ENCODE measurements at regions not wholly inside any gene's neighbourhood (a gene's known extent, or its start where the extent isn't known, plus 50 kb on each side); places are given as distances from the start of the nearest gene placed in this dataset.
"Not testable (repeated sequence)": the region's sequence is repeated elsewhere in the genome, so short reads cannot be mapped to it uniquely, and the experiment has no call there.

DNA sequence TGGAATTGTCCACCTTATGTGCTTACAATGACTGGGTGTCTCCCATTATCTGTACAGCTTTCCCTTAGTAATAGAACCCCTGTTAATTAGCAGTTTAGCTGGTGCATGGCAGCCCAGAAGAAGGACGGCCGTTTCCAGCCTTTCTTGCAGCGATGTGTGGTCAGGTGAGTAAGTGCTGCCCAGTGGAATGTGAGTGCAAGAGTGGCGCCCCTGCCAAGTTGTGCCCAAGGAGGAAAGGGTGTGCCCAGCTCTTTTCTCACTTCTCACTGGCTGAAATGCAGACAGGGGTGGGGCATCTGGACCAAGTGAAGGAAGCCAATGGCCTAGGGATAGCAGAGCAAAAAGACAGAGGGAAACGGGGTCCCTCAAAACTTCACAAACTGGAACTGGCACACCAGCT is 296.8 kb downstream of the PREX1 start:
- no peak for DNase-seq (ENCODE audit: low spot score)

DNA sequence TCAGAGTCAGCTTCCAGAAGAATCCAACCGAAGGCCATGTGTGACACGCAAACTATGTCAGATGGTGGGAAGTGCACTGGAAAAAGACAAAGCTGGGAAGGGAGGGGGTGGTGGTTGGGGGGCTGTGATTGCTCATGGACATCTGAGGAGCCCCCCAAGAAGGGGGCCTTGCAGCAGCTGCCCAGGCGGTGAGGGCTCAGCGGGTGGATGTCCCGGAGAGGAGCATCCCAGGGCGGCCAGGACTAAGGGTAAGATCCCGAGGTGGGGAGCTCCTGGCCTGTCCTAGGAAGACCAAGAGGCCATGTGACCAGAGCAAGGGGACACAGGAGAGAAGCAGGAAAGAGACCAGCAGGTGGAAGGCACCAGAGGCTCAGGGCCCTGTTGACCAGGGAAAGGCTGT is 299.5 kb downstream of the PREX1 start:
- no peak for DNase-seq (ENCODE audit: low spot score)

DNA sequence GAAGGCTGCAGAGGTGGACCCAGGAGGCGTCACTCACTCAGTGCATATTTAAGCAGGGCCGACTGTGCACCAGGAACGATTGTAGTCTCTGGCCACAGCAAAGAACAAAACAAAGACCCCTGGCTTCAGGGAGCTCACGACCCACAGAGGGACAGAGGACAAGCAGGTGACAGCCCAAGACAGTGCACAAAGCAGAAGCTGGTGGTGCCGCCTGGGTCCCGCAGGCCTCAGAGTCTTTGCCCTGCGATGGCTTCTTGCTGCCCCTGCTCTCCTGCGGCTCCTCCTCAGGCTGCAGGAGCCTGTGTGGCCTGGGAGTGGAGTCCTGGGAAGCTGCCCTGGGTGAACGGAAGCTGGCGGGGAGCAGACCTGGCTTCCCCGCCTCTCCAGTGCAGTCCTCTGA is 300.0 kb downstream of the PREX1 start:
- no peak for DNase-seq (ENCODE audit: low spot score)

DNA sequence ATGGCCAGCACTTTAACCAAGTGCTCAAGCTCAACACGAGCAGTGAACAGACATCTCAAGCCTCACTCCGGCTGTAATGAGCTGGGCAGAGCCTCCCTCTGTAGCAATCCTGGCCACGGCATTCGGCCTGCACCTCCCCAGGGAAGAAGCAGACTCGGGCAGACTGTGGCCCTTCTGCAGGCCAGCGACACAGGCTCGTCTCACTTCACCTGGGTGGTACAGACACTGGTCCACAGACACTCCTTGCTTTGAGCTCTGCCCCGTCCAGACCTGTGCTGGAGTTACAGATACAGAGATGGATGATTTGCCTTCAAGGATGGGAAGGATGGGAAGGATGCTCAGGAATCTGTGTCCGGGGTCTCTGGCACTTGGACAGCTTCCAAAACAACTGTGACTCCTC is 300.9 kb downstream of the PREX1 start:
- no peak for DNase-seq (ENCODE audit: low spot score)

GRCh38 chr20:48525400-48525799 is 302.4 kb downstream of the PREX1 start:
- DNase-seq (ENCODE audit: low spot score): no peak

- no peak for DNase-seq (ENCODE audit: low spot score)
Observed at GRCh38 chr20:48524582-48524981, 303.2 kb downstream of the PREX1 start.

GRCh38 chr20:48523191-48523995 is 304.4 kb downstream of the PREX1 start:
- DNase-seq (ENCODE audit: low spot score): peak; percentile 27

DNA sequence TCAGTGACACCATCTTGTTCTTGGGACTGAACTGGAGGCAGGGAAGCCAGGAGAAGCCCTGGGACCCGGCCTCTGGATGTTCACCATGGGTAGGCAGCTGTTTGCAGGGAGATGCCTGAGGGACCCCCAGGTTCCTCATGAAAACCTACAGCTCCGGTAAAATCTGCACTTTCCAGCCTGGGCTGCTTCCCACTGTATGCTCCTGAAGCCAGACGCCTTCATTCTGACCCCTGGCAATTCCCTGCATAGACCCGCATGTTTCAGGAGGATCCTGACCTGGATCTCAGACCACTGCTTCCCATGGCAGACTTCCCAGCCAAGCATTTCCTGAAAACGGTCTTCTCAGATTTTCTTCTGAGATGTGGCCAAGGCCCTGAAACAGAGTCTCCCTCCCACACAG is 306.7 kb downstream of the PREX1 start:
- DNase-seq (ENCODE audit: low spot score): no peak

DNA sequence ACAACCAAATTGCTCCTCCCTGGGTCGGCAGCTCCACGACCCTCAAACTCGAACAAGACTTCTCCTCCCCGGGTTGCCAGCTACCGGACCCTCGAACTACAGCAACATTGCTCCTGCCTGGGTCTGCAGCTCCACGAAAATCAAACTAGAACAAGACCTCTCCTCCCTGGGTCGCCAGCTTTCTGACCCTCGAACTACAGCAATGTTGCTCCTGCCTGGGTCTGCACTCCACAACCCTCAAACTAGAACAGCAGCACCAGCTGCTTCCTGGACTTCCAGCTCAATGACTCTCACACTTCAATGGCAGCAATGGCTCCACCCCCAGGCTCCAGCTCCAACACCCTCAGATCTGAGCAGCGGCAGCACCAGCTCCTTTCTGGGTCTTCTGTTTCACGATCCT is 311.6 kb downstream of the PREX1 start:
- DNase-seq (ENCODE audit: low spot score): not testable (repeated sequence)

GRCh38 chr20:48514577-48514976 is 313.2 kb downstream of the PREX1 start:
- DNase-seq (ENCODE audit: low spot score): not testable (repeated sequence)

- DNase-seq (ENCODE audit: low spot score): not testable (repeated sequence)
Observed at GRCh38 chr20:48512539-48512938, 315.3 kb downstream of the PREX1 start.

DNA sequence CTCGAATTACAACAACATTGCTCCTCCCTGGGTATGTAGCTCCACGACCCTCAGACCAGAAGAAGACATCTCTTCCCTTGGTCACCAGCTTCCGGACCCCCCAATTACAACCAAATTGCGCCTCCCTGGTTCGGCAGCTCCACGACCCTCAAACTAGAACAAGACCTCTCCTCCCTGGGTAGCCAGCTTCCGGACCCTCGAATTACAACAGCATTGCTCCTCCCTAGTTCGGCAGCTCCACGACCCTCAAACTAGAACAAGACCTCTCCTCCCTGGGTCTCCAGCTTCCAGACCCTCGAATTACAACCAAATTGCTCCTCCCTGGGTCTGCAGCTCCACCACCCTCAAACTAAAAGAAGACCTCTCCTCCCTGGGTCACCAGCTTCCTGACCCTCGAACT is 322.7 kb downstream of the PREX1 start:
- not testable (repeated sequence) for DNase-seq (ENCODE audit: low spot score)

- no peak for DNase-seq (ENCODE audit: low spot score)
Observed at GRCh38 chr20:48503166-48503815, 324.5 kb downstream of the PREX1 start.

DNA sequence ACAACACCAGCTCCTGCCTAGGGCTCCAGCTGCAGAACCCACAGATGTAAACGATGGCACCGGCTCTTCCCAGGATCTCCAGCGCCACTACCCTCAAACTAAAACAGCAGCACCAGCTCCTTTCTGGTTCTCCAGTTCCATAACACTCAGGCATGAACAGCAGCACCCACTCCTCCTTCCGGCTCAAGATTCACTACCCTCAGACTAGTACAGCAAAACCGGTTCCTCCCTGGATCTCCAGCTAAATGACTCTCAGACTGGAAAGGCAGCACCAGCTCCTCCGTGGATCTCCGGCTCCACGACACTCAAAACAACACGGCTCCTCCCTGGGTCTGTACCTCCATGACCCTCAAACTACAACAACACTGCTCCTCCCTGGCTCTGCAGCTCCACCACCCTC is 325.0 kb downstream of the PREX1 start:
- no peak for DNase-seq (ENCODE audit: low spot score)

DNA sequence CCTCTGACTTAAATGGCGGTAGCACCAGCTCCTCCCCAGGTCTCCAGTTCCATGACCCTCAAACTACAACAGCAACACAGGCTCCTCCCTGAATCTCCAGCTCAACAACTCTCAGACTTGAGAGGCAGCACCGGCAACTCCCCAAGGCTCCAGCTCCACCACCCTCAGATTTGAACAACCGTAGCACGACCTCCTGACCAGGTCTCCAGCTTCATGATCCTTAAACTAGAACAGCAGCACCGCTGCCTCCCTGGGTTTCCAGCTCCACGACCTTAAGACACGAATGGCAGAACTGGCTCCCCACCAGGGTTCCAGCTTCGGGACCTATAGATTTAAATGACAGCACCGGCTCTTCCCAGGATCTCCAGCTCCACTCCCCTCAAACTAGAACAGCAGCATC is 325.8 kb downstream of the PREX1 start:
- no peak for DNase-seq (ENCODE audit: low spot score)

DNA sequence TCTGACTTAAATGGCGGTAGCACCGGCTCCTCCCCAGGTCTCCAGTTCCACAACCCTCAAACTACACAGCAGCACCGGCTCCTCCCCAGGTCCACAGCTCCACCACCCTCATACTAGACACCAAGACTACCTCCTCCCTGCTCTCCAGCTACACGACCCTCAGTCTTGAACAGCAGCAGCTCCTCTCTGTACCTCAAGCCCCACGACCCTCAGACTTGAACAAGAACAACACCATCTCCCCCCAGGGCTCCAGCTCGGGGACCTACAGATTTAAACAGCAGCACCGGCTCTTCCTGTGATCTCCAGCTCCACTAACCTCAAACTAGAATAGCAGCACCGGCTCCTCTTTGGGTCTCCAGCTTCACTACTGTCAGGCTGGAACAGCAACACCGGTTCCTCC is 326.9 kb downstream of the PREX1 start:
- not testable (repeated sequence) for DNase-seq (ENCODE audit: low spot score)

DNA sequence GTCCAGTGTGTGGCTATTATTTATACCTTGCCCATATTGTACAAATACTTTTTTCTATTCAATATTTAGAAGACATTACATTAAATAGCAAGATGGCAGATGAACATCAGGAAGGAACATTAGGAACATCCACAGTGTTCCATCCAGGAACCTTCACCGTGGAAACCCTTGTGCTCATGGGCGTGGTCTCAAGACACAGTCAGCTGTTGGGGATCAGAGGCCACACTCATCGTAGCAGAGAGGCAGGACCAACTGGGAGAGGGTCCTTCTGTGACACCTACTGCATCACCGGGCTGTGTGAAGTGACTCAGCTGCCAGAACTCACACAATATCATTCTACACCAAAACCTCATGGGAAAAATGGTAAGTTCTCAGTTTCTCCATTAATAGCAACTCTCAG is 328.9 kb downstream of the PREX1 start:
- DNase-seq (ENCODE audit: low spot score): not testable (repeated sequence)

DNA sequence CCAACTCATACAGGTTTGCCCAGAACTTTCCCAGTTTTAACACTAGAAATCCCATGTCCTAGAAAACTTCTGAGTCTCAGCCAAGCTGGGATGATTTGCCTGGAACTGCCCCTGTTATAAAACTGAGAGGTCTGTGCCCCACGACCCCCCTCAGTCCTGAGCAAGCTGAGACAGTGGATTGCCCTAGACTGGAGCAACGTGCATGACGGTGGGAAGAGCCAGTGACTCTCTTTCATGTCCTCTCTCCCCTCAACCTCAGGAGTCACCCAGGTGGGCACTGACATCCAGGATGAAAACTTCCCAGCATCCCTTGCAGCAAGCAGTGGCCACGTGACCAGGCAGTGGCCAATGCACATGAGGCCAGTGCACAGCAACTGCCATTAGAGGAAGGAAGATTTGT is 329.7 kb downstream of the PREX1 start:
- not testable (repeated sequence) for DNase-seq (ENCODE audit: low spot score)

DNA sequence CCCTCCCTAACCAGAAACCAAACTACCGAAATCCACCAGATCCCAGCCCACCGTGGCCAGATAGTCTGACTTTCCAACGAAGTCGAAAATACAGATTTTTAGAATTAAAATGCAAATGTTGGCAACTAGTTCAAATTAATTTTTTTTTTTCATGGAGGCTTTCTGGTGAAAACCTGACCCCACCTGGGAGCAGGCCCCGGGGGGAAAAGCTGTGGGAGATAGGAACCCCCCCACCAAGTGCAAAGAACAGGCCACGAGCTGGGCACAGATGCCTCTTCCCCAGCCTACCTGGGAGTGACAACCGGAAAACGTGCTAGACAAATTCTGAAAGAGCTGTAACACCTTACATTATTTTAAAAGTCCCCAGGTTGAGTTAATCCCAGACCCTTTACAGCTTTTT is 333.8 kb downstream of the PREX1 start:
- no peak for DNase-seq (ENCODE audit: low spot score)

GRCh38 chr20:48493331-48493730 is 334.5 kb downstream of the PREX1 start:
- not testable (repeated sequence) for DNase-seq (ENCODE audit: low spot score)

- DNase-seq (ENCODE audit: low spot score): no peak
Observed at GRCh38 chr20:48492715-48493070, 335.1 kb downstream of the PREX1 start.

DNA sequence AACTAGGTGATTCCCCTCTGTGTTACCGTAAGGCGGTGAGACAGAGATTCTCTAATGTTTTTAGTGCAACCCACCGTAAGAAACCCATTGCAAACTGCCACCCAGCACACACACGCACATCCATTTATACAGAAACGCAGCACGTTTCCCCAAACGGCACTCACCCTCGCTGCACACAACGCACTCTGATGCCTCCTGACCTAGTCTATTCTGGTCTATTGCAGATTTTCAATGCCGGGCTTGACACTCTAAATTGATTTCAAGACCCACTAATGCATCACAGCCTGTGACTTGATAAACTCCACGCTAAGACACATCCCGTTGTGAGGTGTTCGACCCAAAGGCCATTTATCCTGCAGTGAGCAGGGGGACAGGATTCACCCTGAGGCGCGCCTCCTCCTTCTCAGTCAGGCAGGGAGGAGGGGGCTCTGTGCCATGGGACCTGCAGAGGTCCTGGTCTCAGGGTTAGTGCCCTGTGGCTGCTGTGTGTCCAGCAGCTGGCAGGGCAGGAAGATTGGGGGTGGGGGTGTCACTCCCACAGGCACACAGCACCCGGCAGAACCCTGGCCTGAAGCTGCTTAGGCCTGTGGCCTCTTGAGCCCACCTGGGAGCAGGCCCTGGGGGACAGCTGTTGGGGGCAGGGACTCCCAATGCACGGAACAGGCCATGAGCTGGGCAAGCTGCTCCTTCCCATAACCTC is 335.6 kb downstream of the PREX1 start:
- no peak for DNase-seq (ENCODE audit: low spot score)
